GM23338 (cell line): ENCODE measurements at regions not wholly inside any gene's neighbourhood (a gene's known extent, or its start where the extent isn't known, plus 50 kb on each side); places are given as distances from the start of the nearest gene placed in this dataset.

Source experiments
- ATAC-seq: fragments of 200-7000 bp; cut with Tn5 transposase; 3 replicates; pipeline ENCODE4 v1.9.1; 2020
- DNase-seq: peaks from one replicate; pipeline ENCODE4 v3.0.0-alpha.2; 2015; ENCODE audit warnings: low spot score
- H2AFZ ChIP-seq: fragments of 200-600 bp; sonication (generic); 2 replicates; pipeline ENCODE4 v1.8.0; 2016; ENCODE audit warnings: antibody characterized with exemption, mild to moderate bottlenecking, moderate library complexity
- H3F3A ChIP-seq: fragments of 200-600 bp; sonication (generic); replicated peaks from 2 replicates; pipeline ENCODE4 v1.8.0; 2017; ENCODE audit warnings: antibody characterized with exemption, mixed run types, low read depth
- H3K27ac ChIP-seq: fragments of 200-600 bp; sonication (generic); 2 replicates; pipeline ENCODE4 v1.6.1; 2016; ENCODE audit warnings: low read depth
- H3K27me3 ChIP-seq: fragments of 200-600 bp; sonication (generic); 2 replicates; pipeline ENCODE4 v1.8.0; 2016; ENCODE audit warnings: mild to moderate bottlenecking, mixed run types, moderate library complexity; ENCODE audit not compliant: insufficient read depth
- H3K36me3 ChIP-seq: fragments of 200-600 bp; sonication (generic); 2 replicates; pipeline ENCODE4 v1.8.0; 2016; ENCODE audit warnings: mild to moderate bottlenecking; ENCODE audit not compliant: insufficient read depth
- H3K4me1 ChIP-seq: fragments of 200-600 bp; sonication (generic); 2 replicates; pipeline ENCODE4 v1.8.0; 2016; ENCODE audit warnings: mild to moderate bottlenecking, moderate library complexity; ENCODE audit not compliant: insufficient read depth
- H3K4me2 ChIP-seq: fragments of 200-600 bp; sonication (generic); 2 replicates; pipeline ENCODE4 v1.7.1; 2017; ENCODE audit warnings: mixed run types
- H3K4me3 ChIP-seq: fragments of 200-600 bp; sonication (generic); 2 replicates; pipeline ENCODE4 v1.6.1; 2016; ENCODE audit warnings: mixed run types
- H3K79me2 ChIP-seq: fragments of 200-600 bp; sonication (generic); replicated peaks from 2 replicates; pipeline ENCODE4 v1.8.0; 2017; ENCODE audit warnings: mild to moderate bottlenecking; ENCODE audit not compliant: insufficient read depth
- H3K9me2 ChIP-seq: fragments of 200-600 bp; sonication (generic); 2 replicates; pipeline ENCODE4 v1.8.0; 2017; ENCODE audit not compliant: insufficient read depth
- H4K20me1 ChIP-seq: fragments of 200-600 bp; sonication (generic); replicated peaks from 2 replicates; pipeline ENCODE4 v1.8.0; 2017; ENCODE audit warnings: mild to moderate bottlenecking; ENCODE audit not compliant: insufficient read depth
- H3K27ac Mint-ChIP-seq: 2 replicates; pipeline ENCODE4 v1.8.0; 2020; ENCODE audit warnings: inconsistent platforms, mild to moderate bottlenecking, moderate library complexity, mixed read lengths
- H3K27me3 Mint-ChIP-seq: 3 replicates; pipeline ENCODE4 v1.8.0; 2022; ENCODE audit warnings: low read depth, mild to moderate bottlenecking, moderate library complexity, mixed read lengths, inconsistent platforms; ENCODE audit not compliant: insufficient read depth, poor library complexity
- H3K36me3 Mint-ChIP-seq: 3 replicates; pipeline ENCODE4 v1.8.0; 2021; ENCODE audit warnings: low read depth, mild to moderate bottlenecking, inconsistent platforms, moderate library complexity, mixed read lengths
- H3K4me1 Mint-ChIP-seq: 3 replicates; pipeline ENCODE4 v1.8.0; 2020; ENCODE audit warnings: mild to moderate bottlenecking, inconsistent platforms, mixed read lengths
- H3K4me3 Mint-ChIP-seq: 3 replicates; pipeline ENCODE4 v1.8.0; 2021; ENCODE audit warnings: moderate library complexity, mild to moderate bottlenecking, inconsistent platforms, mixed read lengths
- H3K9me3 Mint-ChIP-seq: 3 replicates; pipeline ENCODE4 v1.8.0; 2020; ENCODE audit warnings: moderate library complexity, mild to moderate bottlenecking, inconsistent platforms, mixed read lengths
- CREB1 ChIP-seq: fragments of 250-450 bp; sonication (Bioruptor Pico); IDR thresholded peaks from 2 replicates; pipeline ENCODE4 v1.5.0; 2020; ENCODE audit warnings: low read depth, mild to moderate bottlenecking, moderate library complexity
- CTCF ChIP-seq, 2 experiments: fragments of 200-600 bp in 1 of 2; sonication (generic) in 1 of 2; conservative IDR thresholded peaks; 2 replicates each; pipeline versions ENCODE4 v1.5.1 to v1.6.1; 2016 to 2017; ENCODE audit warnings: antibody characterized with exemption in 2 of 2, low read depth in 2 of 2, mild to moderate bottlenecking in 2 of 2, moderate library complexity in 1 of 2
- EZH2 ChIP-seq: fragments of 200-600 bp; sonication (generic); IDR thresholded peaks from one replicate; pipeline ENCODE4 v1.8.0; 2017; ENCODE audit warnings: antibody characterized with exemption, mild to moderate bottlenecking, low read depth; ENCODE audit not compliant: unreplicated experiment
- NANOG ChIP-seq: IDR thresholded peaks from 2 replicates; pipeline ENCODE4 v1.6.1; 2016; ENCODE audit warnings: antibody characterized with exemption, borderline replicate concordance
- POLR2AphosphoS5 ChIP-seq: IDR thresholded peaks from 2 replicates; pipeline ENCODE4 v1.6.1; 2016; ENCODE audit warnings: antibody characterized with exemption, low read depth
- REST ChIP-seq: IDR thresholded peaks from one replicate; pipeline ENCODE4 v1.6.1; 2018; ENCODE audit warnings: antibody characterized with exemption; ENCODE audit not compliant: unreplicated experiment
- STAT1 ChIP-seq: IDR thresholded peaks from one replicate; pipeline ENCODE4 v1.6.1; 2016; ENCODE audit warnings: antibody characterized with exemption; ENCODE audit not compliant: unreplicated experiment
- ZNF114 ChIP-seq: fragments of 250-450 bp; sonication (Bioruptor Pico); IDR thresholded peaks from 2 replicates; pipeline ENCODE4 v1.5.0; 2020; ENCODE audit warnings: mild to moderate bottlenecking, moderate library complexity
- ZNF331 ChIP-seq: fragments of 250-450 bp; sonication (Bioruptor Pico); IDR thresholded peaks from 2 replicates; pipeline ENCODE4 v1.5.0; 2020; ENCODE audit warnings: low read depth, mild to moderate bottlenecking, moderate library complexity
- ZNF462 ChIP-seq: fragments of 250-450 bp; sonication (Bioruptor Pico); IDR thresholded peaks from 2 replicates; pipeline ENCODE4 v1.5.0; 2020; ENCODE audit warnings: mild to moderate bottlenecking, moderate library complexity

GRCh38 chr2:122739732-122740593, 984.5 kb downstream of the TSN start (continued):
- TF ChIP-seq ZNF462 (CRISPR knock-in tag) (no peak), EZH2 (no peak), POLR2AphosphoS5 (no peak)

GRCh38 chr2:122740594-122740948, 985.1 kb downstream of the TSN start:
- H3K4me2 ChIP-seq, result no peak overlapping the region

More at GRCh38 chr2:122740594-122740948, 985.1 kb downstream of the TSN start:
- Mint-ChIP-seq H3K4me3 (no peak overlapping the region), H3K4me1 (peaks cover 20% of the 10 kb centered on the region), H3K9me3 (peaks cover 14% of the 10 kb centered on the region), H3K36me3 (peaks cover 19% of the 10 kb centered on the region), H3K27ac (no peak overlapping the region), H3K27me3 (no peaks in the 10 kb centered on the region)
- TF ChIP-seq CREB1 (CRISPR knock-in tag), result no peak
- no peak for TF ChIP-seq POLR2AphosphoS5
- TF ChIP-seq CTCF (conservative IDR thresholded peaks at IDR 0.05; ENCODE audit: low read depth in 2 of 2), result no peak
- TF ChIP-seq NANOG, result no peak
- no peak for TF ChIP-seq ZNF114
- no peak for TF ChIP-seq ZNF331 (CRISPR knock-in tag)
- TF ChIP-seq REST, result no peak
- TF ChIP-seq STAT1, result no peak
- ATAC-seq (no peak), DNase-seq (no peak)
- no peaks in the 10 kb centered on the region for H3K79me2 ChIP-seq
- peaks cover 26% of the 10 kb centered on the region for H3K4me1 ChIP-seq
- H3K4me3 ChIP-seq, result no peak overlapping the region
- no peaks in the 10 kb centered on the region for H4K20me1 ChIP-seq
- H3K36me3 ChIP-seq, result 0 out of 2 replicates have a peak, but pooled peaks cover 8% of the 10 kb centered on the region
- no peak overlapping the region for H2AFZ ChIP-seq
- no peak overlapping the region for H3K27ac ChIP-seq
- no peaks in the 10 kb centered on the region for H3K27me3 ChIP-seq
- H3K9me2 ChIP-seq, result peaks cover 22% of the 10 kb centered on the region
- no peaks in the 10 kb centered on the region for H3F3A ChIP-seq
